RKO (cell line): ENCODE measurements at regions not wholly inside any gene's neighbourhood (a gene's known extent, or its start where the extent isn't known, plus 50 kb on each side); places are given as distances from the start of the nearest gene placed in this dataset.

ENCODE experiments used
- DNase-seq: peaks from one replicate; pipeline ENCODE4 v3.0.0-alpha.2; 2016; ENCODE audit warnings: low spot score

DNA sequence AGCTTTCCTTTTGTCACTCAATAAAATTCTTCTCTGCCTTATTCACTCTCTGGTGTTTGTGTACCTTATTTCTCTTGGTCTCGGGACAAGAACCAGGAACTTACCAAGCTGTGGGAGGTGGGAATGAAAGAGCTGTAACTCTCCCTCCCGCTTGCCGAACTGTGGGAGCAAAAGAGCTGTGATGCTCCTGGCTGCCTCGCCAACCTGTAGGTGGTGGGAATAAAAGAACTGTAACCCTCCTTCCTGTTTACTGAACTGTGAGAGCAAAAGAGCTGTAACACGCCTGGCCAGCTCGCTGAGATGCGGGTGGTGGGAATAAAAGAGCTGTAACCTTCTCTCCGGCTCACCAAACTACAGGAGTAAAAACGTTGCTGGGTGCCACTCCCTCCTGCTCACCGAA, 314.1 kb upstream of the LRIG3 start:
- DNase-seq, result no peak

DNA sequence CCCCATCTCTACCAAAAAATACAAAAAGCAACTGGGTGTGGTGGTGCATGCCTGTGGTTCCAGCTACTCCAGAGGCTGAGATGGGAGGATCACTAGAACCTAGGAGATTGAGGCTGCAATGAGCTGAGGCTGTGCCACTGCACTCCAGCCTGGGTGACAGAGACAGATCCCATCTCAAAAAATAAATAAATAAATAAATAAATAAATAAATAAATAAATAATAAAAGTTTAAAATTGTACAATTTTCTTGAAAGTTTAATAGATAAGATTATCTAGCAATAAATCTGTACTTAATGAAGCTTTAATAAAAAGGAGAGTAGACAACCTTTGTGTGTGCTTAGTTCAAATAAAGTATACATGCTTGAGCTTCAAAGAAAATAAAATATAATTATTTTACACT, 310.0 kb upstream of the LRIG3 start:
- DNase-seq, result no peak

DNA sequence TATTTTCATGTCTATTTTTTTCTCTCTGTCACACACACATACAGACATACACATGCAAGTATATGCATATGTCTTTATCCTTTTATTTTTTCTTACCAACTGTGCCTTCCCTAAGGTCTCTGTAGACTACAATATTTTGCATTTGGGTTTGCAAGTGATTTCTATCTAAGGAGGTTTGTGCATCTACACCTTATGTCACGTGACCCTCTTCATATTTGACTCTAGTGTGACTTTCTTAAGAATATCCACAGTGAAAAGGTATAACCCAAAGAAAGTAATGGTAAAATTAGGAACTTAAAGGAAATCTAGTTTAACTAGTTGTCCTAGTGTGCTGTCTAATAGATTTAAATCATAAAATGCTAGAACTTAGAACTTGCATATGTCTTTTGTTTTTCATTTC, 298.8 kb upstream of the LRIG3 start:
- DNase-seq, result no peak

DNA sequence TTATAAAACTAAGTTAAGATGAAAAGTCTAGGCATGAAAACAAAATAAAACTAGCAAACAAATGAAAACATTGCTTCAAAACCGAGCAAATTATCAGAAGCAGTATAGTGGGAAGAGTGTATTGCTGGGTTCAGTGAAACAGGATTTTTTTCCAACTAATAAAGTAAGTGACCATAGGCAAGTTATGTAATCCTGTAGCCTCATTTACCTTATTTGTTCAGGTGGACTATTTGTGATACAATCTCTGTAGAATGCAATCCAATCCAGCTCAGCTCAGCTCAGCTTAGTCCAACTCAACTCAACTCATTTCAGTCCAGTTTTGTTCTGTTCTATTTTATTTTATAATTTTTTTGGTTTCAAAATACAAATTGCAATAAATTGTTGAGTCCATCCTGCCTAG, 276.7 kb upstream of the LRIG3 start:
- no peak for DNase-seq

DNA sequence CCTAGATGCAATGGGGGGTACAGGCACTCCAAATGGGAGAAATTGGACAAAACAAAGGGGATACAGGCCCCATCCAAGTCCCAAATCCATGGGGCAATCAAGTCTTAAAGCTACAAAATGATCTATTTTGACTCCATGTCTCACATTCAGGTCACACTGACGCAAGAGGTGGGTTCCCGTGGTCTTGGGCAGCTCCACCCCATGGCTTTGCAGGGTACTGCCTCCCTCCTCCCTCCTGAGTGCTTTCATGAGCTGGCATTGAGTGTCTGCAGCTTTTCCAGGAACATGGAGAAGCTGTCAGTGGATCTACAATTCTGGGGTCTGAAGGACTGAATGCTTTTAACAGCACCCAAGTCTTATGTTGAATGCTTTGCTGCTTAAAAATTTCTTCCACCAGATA, 274.5 kb upstream of the LRIG3 start:
- no peak for DNase-seq

DNA sequence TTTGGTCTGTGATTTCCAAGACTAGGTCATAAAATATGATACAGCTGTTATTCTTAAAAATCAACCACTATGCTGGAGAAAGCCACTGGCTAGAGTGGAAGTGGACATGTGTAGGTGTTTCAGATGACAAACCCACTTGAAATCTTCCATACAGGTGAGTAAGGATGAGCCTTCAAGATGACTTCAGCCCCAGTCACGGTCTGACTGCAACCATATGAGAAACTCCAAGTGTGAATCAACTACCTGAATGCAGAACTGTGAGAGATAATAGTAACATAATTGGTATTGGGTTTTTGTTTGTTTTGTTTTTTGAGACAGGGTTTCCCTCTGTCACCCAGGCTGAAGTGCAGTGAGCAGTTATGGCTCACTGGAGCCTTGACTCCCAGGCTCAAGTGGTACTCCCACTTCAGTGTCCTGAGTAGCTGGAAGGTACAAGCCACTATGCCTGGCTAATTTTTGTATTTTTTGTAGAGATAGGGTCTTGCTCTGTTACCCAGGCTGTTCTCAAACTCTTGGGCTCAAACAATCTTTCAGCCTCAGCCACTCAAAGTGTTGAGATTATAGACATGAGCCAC, 273.3 kb upstream of the LRIG3 start:
- peak; percentile 13 for DNase-seq

DNA sequence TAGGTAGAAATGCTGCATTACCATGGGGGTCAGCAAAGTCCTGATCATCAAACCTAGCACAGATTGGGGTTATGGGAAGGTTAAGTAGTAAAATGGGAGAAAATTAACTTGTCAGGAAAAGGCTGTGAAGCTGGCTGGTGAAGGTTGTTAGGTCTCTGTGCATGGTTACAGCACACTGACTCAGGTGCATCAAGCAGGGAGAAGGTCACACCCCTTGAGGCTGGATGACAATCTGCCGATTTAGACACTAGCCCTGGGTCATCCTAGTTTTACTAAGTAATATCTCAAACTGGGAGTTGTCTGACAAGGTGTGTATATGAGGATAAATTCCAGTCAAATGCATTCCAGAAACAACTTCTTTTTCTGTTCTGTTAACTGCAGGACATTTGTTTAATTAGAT, 271.1 kb upstream of the LRIG3 start:
- no peak for DNase-seq

DNA sequence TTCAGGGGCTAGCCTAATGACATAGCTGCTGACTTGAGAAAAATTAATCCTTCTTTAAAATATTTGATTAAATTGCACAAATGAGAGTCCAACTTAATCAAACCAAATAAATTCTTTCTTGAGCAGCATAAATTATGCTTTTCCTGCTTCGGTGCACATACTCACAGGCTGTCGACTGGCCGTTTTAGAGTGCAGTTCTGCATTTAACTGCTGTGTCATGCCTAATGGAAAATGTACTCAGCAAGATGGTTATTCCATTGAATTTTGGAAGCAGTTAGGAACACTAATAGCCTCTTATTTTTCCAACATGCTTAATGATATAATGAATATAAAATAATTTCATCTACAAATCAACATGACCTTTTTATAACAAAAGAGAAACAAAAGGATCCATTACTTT, 266.1 kb upstream of the LRIG3 start:
- no peak for DNase-seq

DNA sequence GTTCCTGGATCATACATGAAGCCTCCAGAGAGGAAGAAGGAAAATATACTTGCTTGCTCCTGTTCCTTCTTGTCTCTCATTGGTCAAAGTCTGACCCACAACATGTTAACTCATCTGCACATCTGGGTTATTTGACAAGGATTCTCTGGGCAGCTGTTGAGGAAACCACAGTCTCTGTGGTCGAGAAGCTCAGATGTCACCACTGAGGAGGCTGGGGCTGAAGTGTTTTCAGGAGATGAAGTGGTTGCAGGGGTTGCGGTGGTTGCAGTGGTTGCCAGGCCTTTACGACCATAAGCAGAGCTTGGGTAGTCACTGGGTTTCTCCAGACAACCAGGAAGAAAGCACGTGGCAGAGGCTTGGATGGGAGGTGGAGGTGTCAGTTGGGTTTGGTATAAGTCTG, 265.0 kb upstream of the LRIG3 start:
- DNase-seq, result no peak

DNA sequence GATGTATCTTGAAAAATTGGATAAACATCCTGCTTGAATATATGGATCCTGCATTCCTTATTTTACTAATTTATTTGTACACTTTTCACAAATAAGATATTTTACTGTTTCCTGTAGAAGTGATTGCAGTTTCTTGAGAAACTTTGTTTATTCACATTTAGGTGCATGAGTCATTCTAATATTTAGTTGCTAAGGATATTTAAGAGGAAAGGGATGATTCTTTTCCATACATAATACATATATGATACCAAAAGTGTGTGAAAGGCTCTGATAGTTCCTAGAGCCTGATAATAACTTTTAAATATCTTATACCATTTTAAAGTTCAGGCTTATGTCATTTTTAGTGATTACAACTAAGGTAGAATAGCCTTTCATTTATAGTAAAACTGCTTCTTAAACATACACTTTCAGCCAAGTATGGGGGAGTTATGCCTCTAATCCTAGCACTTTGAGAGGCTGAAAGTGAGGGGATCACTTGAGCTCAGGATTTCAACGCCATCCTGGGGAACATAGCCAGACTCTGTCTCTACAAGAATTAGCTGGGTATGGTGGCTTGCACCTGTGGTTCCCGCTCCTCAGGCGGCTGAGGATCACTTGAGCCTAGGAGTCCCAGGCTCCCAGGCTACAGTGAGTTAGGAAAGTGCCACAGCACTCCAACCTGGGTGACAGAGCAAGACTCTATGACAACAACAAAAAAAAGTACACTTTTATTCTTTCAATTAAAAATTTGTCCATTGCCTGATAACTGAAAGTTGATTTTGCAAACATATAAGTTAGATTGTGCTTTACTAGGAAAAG, 262.6 kb upstream of the LRIG3 start:
- DNase-seq, result no peak

DNA sequence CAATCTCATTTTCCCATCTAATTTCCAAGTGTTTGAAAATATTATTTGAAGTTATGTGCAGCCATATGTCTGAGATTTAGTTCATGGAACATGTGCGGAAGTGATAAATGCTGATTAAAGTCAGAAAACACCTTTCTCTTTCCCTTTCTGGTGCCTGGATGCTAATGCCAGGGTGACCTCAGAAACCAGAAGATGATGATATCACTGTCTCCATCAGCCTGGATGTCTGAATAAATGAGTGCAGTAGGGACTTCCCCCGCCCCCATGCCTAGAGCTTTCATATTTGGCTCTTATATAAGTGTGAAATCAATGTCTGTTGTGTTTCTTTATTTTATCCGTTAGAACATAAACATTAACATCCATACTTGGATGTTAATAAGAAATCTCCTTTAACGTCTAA, 261.9 kb upstream of the LRIG3 start:
- no peak for DNase-seq

DNA sequence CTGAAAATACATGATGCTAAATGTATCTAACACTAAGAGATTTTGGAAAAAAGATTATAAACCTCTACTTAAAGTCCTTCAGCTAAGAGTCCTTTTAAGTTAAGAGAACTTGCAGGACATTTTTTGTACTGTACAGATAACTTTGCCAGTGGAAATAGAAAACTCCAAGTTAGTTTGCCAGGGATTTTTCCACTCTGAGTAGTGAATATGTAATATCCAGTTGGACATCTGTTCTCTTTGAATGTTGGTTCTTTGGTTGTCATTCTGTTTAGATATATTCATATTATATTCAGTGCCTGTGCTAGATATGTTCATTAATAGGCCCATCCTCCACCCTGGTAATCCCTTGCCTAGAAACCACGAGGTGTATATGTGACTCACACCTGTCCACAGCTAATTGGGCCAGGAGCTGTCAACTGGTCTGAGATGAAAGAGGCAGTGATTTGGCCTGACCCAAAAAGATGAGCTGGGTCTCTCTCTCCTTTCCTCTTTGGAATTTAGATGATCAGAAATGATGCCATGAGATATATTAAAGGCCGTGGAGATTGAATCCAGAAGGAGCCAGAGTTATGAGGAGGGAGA, 261.0 kb upstream of the LRIG3 start:
- no peak for DNase-seq

DNA sequence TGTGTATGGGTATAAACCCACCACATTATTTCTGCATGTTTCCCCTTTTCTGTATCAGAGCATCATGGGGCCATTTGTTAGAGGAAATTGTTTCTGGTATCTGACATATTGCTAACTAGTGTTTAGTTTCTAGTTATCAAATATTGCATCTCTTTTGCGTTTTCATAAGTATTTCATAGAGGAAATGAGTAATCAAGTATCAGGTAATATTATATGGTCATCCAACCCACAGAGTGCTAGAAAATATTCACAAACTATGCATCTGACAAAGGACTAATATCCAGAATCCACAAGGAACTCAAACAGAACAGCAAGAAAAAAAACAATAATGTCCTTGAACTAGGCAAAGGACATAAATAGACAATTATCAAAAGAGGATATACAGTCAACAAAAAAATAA, 258.9 kb upstream of the LRIG3 start:
- DNase-seq, result no peak

DNA sequence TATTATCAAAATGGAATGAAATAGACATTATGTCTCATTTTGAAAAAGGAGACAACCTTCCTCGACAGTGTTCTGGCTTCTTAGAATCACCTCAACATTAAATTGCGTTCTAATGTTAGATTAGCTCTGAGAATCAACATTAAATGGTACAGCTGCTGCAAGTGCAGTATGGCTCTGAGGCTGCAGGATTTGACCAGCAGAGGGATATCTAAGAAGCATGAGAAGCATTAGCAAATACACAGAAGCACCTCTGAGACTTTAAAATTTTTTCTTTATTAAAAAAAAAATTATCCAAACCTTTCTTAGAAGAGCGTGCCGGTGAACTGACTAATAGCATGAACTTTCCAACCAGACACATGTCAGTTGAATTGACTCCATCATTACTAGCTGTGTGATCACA, 253.4 kb upstream of the LRIG3 start:
- DNase-seq, result no peak

DNA sequence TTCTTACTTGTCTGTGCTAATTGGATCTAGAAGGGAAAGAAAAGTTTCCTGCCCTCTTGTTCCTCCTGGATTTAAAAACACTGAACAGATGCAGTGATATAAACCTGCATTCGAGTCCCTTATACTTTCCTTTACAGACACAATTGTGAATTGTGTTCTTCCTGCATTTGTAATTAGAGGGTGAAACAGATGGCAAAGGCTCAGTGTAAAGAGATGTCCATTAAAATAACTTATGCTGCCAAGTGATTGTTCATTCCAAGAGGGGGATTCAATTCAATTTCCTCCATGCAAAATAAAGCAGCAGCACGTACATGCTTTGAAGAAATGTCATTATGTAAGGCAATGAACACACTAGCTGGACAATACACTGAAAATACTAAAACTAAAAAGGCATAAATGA, 248.3 kb upstream of the LRIG3 start:
- no peak for DNase-seq

DNA sequence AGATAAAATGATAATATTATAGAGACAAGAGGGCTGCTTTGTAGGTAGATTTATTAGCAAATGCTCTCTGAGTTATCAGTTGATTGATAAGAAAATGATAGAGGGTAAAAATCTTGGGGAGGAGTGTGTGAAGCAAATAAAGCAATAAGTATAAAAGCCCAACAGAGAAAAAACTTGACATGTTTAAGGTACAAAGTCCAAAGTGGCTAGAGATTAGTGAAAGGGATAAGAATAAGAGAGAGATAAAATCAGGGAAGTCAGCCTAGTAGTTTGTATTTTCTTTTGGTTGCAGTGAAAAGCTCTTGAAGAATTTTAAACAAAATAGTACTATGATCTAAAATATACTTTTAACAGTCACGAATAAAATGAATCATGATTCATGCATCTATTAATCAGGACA, 246.2 kb upstream of the LRIG3 start:
- no peak for DNase-seq

DNA sequence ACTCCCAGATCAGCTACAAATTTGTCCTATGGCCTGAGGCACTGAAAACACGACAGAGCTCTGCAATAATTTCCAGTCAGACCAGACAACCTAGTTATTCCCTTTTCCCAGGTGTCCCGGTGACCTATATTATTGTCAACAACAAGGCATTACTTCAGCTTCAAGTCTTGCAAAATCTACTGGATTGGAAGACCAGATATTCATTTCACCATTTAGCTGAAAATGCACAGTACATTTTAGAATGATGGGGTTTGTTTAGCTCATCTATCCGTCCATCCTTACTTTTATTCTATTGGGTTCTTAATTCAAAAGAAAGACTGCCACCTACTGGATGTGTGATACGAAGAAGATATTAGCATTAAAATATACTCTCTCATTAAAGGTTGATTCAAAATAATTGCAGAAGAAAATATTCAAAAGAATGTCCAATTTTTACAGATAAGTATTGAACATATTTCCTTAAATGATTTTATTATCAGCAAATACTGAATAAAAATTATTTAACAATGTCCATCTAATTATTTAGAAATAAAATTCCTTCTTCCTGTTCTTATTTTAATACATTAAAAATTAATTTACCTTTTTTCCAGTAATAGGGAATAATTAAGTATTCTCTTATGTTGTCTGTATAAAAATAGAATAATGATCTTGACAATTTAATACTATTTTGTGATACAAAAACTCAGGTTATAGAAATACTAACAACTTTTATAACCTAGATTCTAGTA, 244.9 kb upstream of the LRIG3 start:
- DNase-seq, result peak; percentile 55

DNA sequence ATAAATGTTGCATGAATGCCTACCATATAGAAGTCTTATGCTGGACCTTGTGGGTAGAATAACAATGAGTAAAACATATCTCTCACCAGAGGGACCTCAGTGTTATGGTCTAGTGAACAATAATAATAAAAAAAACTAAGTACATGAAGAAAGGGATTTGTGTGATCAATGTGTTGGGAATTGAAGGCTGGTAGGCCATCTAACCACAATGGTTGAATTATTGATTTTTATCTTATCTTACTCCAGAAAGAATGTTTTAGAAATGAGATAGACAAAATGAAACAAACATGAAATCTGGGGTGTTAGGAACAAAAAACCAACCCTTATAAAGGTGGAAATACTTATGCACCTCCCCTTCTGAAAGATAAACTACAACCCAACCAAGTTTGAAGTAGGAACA, 243.9 kb upstream of the LRIG3 start:
- no peak for DNase-seq

DNA sequence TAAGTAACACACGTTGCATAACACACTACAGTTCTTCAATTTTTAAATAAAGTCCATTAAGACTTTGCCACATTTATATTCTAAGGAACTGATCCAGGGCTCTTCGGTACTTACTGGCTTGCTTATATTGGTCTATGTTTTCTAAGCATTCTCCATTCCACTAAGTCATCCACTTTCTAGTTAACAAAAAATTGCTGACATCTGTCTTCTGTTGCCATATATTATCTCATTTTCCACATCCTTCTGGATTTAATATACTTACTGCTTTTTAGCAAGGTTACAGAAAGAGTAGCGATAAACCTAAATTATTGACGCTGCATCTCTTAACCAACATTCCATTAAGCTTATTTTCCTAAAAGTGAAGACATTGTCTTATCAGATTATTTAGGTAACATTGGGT, 238.4 kb upstream of the LRIG3 start:
- no peak for DNase-seq

DNA sequence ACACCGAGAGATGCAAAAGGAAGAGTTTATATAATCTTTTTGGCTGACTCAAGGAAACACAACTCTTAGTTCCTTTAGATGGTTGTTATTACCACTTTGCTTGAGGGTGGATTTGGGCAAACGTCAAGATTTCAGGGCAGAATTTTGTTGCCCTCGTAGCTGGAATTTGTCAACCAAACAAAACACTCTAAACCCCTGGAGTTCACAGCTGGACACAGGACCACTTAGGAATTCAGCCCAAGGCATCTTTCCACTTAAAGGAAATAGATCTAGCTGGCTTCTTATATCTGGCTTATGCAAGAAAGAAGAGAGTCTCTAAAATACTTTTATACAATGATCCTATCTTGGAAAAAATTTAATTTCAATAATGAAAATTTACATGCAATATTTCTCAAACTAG, 237.8 kb upstream of the LRIG3 start:
- no peak for DNase-seq

DNA sequence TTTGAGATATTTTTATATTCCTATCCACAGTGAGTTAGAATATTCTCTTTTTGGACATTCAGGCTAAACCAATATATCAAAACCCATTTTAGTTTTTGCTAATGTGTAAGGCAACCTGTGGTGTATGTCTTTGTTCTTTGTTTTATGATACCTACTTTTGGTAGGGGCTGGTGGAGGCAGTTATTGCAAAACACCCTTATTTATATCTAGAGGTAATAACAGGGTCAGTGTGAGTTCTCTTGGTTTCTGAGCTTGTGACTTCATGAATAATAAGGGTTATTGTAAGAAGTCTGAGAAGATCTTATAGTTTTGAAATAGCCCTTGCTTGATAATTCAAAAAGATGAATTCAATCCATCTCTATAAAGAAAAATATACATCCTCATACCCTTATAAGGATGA, 235.1 kb upstream of the LRIG3 start:
- no peak for DNase-seq

DNA sequence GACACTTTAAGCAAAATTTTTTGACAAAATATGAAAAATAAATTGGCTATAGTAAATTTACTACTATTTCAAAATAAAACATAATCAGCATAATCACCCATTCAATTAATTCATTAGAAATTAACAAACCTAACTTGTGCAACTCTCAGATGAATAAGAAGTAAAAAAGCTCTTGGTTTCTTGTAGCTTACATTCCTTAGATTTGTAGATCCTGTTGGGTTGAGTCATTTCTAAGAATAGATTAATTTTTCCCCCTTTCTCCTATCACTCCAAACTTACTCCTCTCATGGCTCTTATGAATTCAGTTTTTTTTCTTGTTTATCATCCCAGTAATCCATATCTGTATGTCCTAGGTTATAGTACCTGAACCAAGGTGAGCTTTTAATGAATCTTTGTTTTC, 230.9 kb upstream of the LRIG3 start:
- no peak for DNase-seq

DNA sequence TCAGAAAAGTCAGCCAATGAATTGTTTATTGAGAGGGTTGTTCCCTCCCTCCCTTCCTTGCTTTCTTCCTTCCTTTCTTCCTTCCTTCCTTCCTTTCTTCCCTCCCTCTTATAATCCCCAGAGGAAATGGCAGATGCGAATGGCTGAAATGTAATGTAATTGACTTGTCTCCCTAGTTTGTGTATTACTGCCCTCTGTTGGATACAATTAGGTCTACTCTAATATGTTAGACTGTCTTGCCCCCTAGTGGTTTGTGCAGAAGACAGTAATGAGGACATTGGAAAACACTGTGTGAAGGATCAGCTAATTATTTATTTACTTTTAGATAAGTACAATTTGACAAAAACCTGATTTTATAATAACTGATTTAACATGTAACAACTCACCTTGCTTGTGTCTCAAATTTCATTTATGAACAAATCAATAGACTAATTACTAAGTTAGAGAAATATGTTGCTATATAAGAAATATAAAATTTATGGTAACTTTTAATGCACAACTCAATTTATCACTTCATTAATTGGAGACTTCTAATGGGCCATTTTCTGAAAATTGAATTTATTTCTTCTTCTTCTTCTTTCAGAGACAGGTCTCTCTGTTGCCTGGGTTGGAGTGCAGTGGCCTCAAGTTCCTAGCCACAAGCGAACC, 229.8 kb upstream of the LRIG3 start:
- peak; percentile 90 for DNase-seq
